ENCODE measurements at regions not wholly inside any gene's neighbourhood (a gene's known extent, or its start where the extent isn't known, plus 50 kb on each side); places are given as distances from the start of the nearest gene placed in this dataset.

GRCh38 chr1:43069461-43070050, 102.5 kb downstream of the EBNA1BP2 start:
- 65 to 90% methylated on average over 2 to 4 of the region's 12 CpGs for WGBS, 2 donors (ENCODE audit: low coverage in 1 of 2)
- H3K27ac ChIP-seq = peak overlapping the region in 1 of 4 donors; percentile 19
- peaks cover 0 to 22% (median 7%) of the 10 kb centered on the region in 3 donors for H3K4me1 ChIP-seq
- no peaks in the 10 kb centered on the region for H3K9me3 ChIP-seq
- no peak for TF ChIP-seq POLR2A (IDR thresholded peaks at IDR 0.05)
- TF ChIP-seq, protein P1, sequence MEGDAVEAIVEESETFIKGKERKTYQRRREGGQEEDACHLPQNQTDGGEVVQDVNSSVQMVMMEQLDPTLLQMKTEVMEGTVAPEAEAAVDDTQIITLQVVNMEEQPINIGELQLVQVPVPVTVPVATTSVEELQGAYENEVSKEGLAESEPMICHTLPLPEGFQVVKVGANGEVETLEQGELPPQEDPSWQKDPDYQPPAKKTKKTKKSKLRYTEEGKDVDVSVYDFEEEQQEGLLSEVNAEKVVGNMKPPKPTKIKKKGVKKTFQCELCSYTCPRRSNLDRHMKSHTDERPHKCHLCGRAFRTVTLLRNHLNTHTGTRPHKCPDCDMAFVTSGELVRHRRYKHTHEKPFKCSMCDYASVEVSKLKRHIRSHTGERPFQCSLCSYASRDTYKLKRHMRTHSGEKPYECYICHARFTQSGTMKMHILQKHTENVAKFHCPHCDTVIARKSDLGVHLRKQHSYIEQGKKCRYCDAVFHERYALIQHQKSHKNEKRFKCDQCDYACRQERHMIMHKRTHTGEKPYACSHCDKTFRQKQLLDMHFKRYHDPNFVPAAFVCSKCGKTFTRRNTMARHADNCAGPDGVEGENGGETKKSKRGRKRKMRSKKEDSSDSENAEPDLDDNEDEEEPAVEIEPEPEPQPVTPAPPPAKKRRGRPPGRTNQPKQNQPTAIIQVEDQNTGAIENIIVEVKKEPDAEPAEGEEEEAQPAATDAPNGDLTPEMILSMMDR (IDR thresholded peaks at IDR 0.05) = no peak
- TF ChIP-seq EP300 (IDR thresholded peaks at IDR 0.05) = no peak
- H3K36me3 ChIP-seq = no peaks in the 10 kb centered on the region
- H3K4me3 ChIP-seq = no peak overlapping the region
- H3K27me3 ChIP-seq = no peaks in the 10 kb centered on the region
- no peak for ATAC-seq

- no peaks in the 10 kb centered on the region for H3K9me3 ChIP-seq
- H3K4me3 ChIP-seq = peak overlapping the region in 1 of 2 donors; percentile 57
- TF ChIP-seq EP300 (IDR thresholded peaks at IDR 0.05) (no peak), POLR2A (IDR thresholded peaks at IDR 0.05) (no peak), POLR2AphosphoS5 (IDR thresholded peaks at IDR 0.05) (no peak)
- TF ChIP-seq, protein P1 (IDR thresholded peaks at IDR 0.05) = no peak
- H3K27me3 ChIP-seq = no peaks in the 10 kb centered on the region
- H3K27ac ChIP-seq = peak overlapping the region in 1 of 4 donors; percentile 61
- no peaks in the 10 kb centered on the region for H3K36me3 ChIP-seq
- 74% methylated on average over 3 of the region's 6 CpGs; no CpG with 5 or more reads in 1 of the 2 donors for WGBS, 2 donors (ENCODE audit: low coverage in 1 of 2)
- no peak for ATAC-seq
- H3K4me1 ChIP-seq = peaks cover 0 to 22% (median 7%) of the 10 kb centered on the region in 3 donors
Observed at GRCh38 chr1:43068911-43069310, 103.2 kb downstream of the EBNA1BP2 start.

DNA sequence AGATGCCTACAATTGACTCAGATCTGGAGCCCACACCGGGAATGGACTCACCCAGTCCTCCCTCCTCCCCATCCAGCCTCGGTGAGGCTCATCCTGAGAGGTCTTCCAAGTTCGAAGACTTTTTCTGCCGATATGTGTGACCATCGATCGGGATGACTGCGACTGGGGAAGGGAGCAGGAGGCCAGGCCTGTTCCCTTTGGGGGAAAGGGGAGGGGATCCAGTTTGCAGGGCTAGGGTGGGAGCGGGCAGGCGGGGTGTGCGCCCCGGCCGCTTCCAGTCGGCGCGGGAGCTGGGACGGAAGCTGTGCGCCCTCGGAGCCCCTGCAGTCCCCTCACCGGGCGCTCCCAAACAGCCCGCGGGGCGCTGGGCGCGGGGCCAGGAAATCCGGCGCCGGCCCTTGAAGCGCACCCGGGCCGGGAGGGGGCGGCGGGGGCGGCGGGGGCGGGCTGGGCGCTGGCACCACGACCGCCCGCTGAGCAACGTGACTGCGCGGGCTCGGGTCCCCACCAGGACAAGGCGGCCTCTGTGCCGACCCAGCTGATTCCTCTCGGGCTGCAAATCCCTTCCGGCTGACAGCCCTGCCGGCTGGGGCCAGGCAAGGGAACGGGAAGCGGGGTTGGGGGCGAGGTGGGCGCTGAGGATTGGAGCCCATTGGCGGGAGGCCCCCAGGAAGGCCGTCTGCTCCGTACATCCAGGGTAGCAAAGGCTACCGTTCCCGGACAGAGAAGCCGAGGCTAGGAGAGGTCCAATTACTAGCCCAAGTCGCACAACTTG, 103.9 kb downstream of the EBNA1BP2 start:
- WGBS, 2 donors (ENCODE audit: low coverage in 1 of 2) = 20 to 41% methylated on average over 1 to 5 of the region's 60 CpGs
- peaks cover 0 to 22% (median 7%) of the 10 kb centered on the region in 3 donors for H3K4me1 ChIP-seq
- H3K4me3 ChIP-seq = peak overlapping the region; percentile 1 to 57
- H3K27me3 ChIP-seq = no peaks in the 10 kb centered on the region
- TF ChIP-seq EP300 (IDR thresholded peaks at IDR 0.05) (no peak), POLR2A (IDR thresholded peaks at IDR 0.05) (no peak), POLR2AphosphoS5 (IDR thresholded peaks at IDR 0.05) (no peak)
- TF ChIP-seq, protein P1 (IDR thresholded peaks at IDR 0.05) = no peak
- peak overlapping the region in 1 of 4 donors; percentile 61 for H3K27ac ChIP-seq
- no peaks in the 10 kb centered on the region for H3K9me3 ChIP-seq
- no peaks in the 10 kb centered on the region for H3K36me3 ChIP-seq
- peak; percentile 41 for ATAC-seq

GRCh38 chr1:43067233-43067745, 104.8 kb downstream of the EBNA1BP2 start:
- Histone ChIP-seq H3K27ac (no peak overlapping the region), H3K9me3 (no peaks in the 10 kb centered on the region), H3K4me1 (peaks cover 0 to 22% (median 7%) of the 10 kb centered on the region in 3 donors), H3K27me3 (no peaks in the 10 kb centered on the region), H3K36me3 (no peaks in the 10 kb centered on the region), H3K4me3 (no peak overlapping the region)
- no peak for ATAC-seq
- TF ChIP-seq POLR2AphosphoS5 (IDR thresholded peaks at IDR 0.05) (no peak), POLR2A (IDR thresholded peaks at IDR 0.05) (no peak), EP300 (IDR thresholded peaks at IDR 0.05) (no peak)
- TF ChIP-seq, protein P1 (IDR thresholded peaks at IDR 0.05) = no peak
- 80 to 93% methylated on average over 2 of the region's 6 CpGs for WGBS, 2 donors (ENCODE audit: low coverage in 1 of 2)

Measured in gastroesophageal sphincter (tissue), 4 donors.